ENCODE measurements at regions not wholly inside any gene's neighbourhood (a gene's known extent, or its start where the extent isn't known, plus 50 kb on each side); places are given as distances from the start of the nearest gene placed in this dataset.

DNA sequence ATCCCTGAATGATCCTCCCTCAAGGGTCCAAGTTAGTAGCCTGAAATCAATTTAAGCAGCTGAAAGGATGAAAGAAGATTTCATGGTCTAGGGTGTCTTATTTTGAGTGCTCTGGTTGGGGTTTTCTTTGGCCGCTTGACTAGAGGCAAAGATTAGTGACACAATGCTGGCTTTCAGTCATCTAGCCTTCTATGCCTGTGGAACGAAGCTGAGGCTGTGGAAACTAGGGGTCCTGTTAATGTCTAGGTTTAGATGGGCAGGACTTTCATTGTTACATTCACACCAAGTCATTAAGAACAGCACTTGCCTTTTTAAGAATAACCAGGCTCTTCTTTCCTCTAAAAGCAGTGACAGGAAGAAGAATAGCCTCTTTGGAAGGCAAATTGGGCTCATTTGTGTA lies 253.8 kb upstream of the E2F7 start:
- H3K9me3 Mint-ChIP-seq: no peaks in the 10 kb centered on the region
- H3K27ac Mint-ChIP-seq: no peak overlapping the region
- H3K4me1 Mint-ChIP-seq: no peaks in the 10 kb centered on the region
- no peak for DNase-seq
- no peak overlapping the region for H3K4me3 Mint-ChIP-seq
- ATAC-seq: no peak
- H3K27me3 Mint-ChIP-seq: peaks cover 20% of the 10 kb centered on the region
- H3K36me3 Mint-ChIP-seq (ENCODE audit: low read depth): no peaks in the 10 kb centered on the region

DNA sequence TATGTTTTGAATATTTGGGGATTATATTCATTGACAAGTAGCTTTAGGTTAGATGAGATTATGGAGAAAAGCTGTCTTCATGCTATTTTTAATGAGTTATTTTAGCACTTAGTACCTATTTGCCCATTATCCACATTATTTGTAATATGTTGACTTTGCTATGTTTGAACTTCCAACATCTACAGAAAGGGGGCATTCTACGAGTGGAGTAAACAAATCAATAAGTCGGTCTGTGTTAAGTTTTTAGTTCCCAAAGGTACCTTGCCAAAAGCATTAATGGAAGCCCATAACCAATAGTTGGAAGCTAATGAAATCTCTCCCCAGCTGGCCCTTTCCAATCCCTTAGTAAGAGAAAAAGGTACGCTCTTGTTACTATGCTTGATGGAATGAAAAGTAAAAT lies 250.0 kb upstream of the E2F7 start:
- no peak overlapping the region for H3K4me3 Mint-ChIP-seq
- DNase-seq: no peak
- no peaks in the 10 kb centered on the region for H3K36me3 Mint-ChIP-seq (ENCODE audit: low read depth)
- H3K4me1 Mint-ChIP-seq: no peaks in the 10 kb centered on the region
- no peak for ATAC-seq
- no peak overlapping the region for H3K27ac Mint-ChIP-seq
- H3K27me3 Mint-ChIP-seq: peaks cover under 1% of the 10 kb centered on the region
- no peaks in the 10 kb centered on the region for H3K9me3 Mint-ChIP-seq

DNA sequence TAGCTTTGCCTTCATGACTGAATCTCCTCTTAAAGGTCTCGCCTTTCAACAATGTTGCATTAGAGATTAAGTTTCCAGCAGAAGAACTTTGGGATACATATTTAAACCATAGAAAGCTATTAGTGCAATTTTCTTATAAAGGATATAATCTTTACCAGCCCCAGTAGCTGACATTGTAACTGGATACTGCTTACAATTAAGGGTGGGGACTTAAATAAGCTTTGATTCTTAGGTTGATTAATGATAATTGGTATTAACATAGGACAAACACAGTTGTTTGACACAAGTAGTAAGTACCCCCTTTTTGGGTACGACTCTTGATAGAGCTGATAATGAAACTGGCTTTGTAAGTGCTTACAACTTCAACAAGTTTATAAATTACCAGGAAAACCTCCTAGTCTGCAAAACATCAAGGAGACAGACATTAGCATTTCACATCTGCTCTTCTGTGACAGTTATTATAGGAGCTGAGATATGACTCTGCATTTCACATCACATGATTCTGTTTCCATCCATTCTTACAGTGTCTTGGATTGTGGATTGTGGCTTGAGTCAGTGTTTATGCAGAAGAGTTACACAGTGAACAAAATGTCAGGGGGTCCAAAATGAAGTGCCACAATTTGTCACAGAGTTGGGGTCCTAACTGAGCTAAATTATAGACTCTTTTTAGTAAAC lies 249.1 kb upstream of the E2F7 start:
- no peak for ATAC-seq
- Mint-ChIP-seq H3K27me3 (no peaks in the 10 kb centered on the region), H3K27ac (no peak overlapping the region), H3K4me3 (no peak overlapping the region), H3K4me1 (no peaks in the 10 kb centered on the region), H3K9me3 (no peaks in the 10 kb centered on the region), H3K36me3 (ENCODE audit: low read depth) (no peaks in the 10 kb centered on the region)
- DNase-seq: no peak

GRCh38 chr12:77308056-77308455 lies 242.7 kb upstream of the E2F7 start:
- H3K27me3 Mint-ChIP-seq: no peaks in the 10 kb centered on the region
- no peaks in the 10 kb centered on the region for H3K9me3 Mint-ChIP-seq
- H3K4me1 Mint-ChIP-seq: no peaks in the 10 kb centered on the region
- ATAC-seq (no peak), DNase-seq (no peak)
- H3K36me3 Mint-ChIP-seq (ENCODE audit: low read depth): no peaks in the 10 kb centered on the region
- H3K27ac Mint-ChIP-seq: no peak overlapping the region
- no peak overlapping the region for H3K4me3 Mint-ChIP-seq

DNA sequence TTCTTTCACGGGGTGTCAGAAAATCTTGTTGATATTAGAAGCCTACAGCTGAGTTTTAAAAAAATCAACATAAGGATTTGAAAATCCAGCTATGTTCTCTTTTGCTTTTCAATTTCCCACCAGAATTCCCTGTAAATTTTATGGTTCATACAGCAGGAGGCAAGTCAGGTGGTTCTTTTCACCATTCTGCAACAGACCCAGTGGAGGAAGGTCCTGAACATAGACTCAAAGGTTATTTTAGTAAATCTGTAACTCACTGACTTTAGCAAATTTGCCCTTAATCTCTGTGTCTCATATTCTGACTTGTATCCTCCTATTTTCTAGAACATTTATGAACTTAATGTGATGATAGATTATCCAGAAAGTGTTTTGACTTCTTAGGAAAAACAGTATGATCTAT lies 235.4 kb upstream of the E2F7 start:
- no peak overlapping the region for H3K4me3 Mint-ChIP-seq
- H3K36me3 Mint-ChIP-seq (ENCODE audit: low read depth): no peaks in the 10 kb centered on the region
- H3K27ac Mint-ChIP-seq: no peak overlapping the region
- no peak for ATAC-seq
- no peaks in the 10 kb centered on the region for H3K9me3 Mint-ChIP-seq
- H3K4me1 Mint-ChIP-seq: no peaks in the 10 kb centered on the region
- H3K27me3 Mint-ChIP-seq: no peaks in the 10 kb centered on the region
- no peak for DNase-seq

GRCh38 chr12:77299910-77300669 lies 234.7 kb upstream of the E2F7 start:
- Mint-ChIP-seq H3K4me1 (no peaks in the 10 kb centered on the region), H3K36me3 (ENCODE audit: low read depth) (no peaks in the 10 kb centered on the region), H3K27me3 (no peaks in the 10 kb centered on the region), H3K9me3 (no peaks in the 10 kb centered on the region), H3K27ac (no peak overlapping the region), H3K4me3 (no peak overlapping the region)
- ATAC-seq (no peak), DNase-seq (no peak)

- H3K4me1 Mint-ChIP-seq: no peaks in the 10 kb centered on the region
- H3K4me3 Mint-ChIP-seq: no peak overlapping the region
- no peaks in the 10 kb centered on the region for H3K36me3 Mint-ChIP-seq (ENCODE audit: low read depth)
- no peaks in the 10 kb centered on the region for H3K27me3 Mint-ChIP-seq
- no peak for ATAC-seq
- no peak for DNase-seq
- H3K9me3 Mint-ChIP-seq: no peaks in the 10 kb centered on the region
- no peak overlapping the region for H3K27ac Mint-ChIP-seq
Observed at GRCh38 chr12:77299001-77299400, 233.6 kb upstream of the E2F7 start.

DNA sequence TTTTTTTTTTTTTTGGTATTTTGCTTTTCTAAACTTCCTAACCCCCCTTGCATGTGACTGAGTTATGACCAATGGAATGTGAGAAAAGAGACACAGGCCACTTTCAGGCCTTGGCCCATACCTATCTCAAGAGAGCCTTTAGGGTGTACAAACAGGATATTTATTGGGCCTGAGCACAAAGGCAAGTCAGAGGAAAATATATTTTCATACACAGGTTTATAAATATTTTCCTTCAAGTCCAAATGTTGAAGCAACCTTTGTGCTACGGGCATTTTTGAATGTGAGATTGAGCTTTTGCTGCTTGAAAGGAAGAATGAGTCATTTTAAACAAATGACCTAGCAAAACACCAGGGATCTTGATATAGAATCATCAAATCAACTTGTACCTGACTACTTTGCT lies 228.6 kb upstream of the E2F7 start:
- no peak for DNase-seq
- Mint-ChIP-seq H3K27me3 (no peaks in the 10 kb centered on the region), H3K27ac (no peak overlapping the region), H3K4me3 (no peak overlapping the region), H3K9me3 (no peaks in the 10 kb centered on the region), H3K36me3 (ENCODE audit: low read depth) (no peaks in the 10 kb centered on the region), H3K4me1 (no peaks in the 10 kb centered on the region)
- ATAC-seq: no peak

- no peak overlapping the region for H3K27ac Mint-ChIP-seq
- H3K9me3 Mint-ChIP-seq: no peaks in the 10 kb centered on the region
- no peaks in the 10 kb centered on the region for H3K27me3 Mint-ChIP-seq
- DNase-seq (no peak), ATAC-seq (no peak)
- H3K36me3 Mint-ChIP-seq (ENCODE audit: low read depth): no peaks in the 10 kb centered on the region
- no peaks in the 10 kb centered on the region for H3K4me1 Mint-ChIP-seq
- no peak overlapping the region for H3K4me3 Mint-ChIP-seq
Observed at GRCh38 chr12:77274926-77275325, 209.6 kb upstream of the E2F7 start.

DNA sequence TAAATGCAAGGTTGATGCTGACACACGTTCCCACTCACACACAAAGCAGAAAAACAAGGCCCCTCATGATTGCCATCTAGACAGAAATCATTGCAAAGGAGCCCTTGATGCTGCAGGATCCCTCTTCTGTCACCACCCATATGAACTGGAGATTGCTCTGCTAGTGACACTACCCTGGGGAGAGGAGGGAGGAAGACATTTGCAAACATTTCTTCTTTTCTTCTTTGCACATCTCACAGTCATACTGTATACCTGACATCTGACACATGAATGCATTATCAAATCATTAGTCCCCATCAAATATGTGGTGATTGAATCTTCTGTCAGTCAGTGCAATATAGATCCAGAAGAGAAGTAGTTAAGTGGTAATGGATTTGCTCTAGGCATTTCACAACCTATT lies 208.5 kb upstream of the E2F7 start:
- ATAC-seq: no peak
- Mint-ChIP-seq H3K9me3 (no peaks in the 10 kb centered on the region), H3K4me1 (no peaks in the 10 kb centered on the region), H3K36me3 (ENCODE audit: low read depth) (no peaks in the 10 kb centered on the region), H3K27ac (no peak overlapping the region), H3K4me3 (no peak overlapping the region), H3K27me3 (no peaks in the 10 kb centered on the region)
- DNase-seq: no peak

DNA sequence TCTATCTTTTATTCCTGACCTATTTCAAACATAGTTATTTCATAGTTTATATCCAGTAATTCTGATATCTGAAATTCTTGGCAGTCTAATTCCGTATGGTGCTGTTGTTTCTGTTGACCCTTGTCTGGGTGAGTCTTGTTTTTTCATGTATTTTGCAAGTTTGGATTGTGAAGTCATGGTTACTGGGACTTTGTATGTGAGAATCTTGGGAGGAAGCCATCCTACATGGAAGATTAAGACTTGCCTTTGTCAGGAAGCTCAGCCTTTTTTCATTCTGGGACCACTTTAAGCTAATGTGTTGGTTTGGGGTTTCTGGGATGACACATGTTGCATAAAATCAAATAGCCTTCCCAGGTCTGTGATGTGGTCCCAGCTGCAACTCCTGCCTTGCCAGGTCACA lies 191.6 kb upstream of the E2F7 start:
- Mint-ChIP-seq H3K4me3 (no peak overlapping the region), H3K27me3 (no peaks in the 10 kb centered on the region), H3K9me3 (no peaks in the 10 kb centered on the region), H3K36me3 (ENCODE audit: low read depth) (no peaks in the 10 kb centered on the region), H3K4me1 (no peaks in the 10 kb centered on the region), H3K27ac (no peak overlapping the region)
- ATAC-seq (no peak), DNase-seq (no peak)

DNA sequence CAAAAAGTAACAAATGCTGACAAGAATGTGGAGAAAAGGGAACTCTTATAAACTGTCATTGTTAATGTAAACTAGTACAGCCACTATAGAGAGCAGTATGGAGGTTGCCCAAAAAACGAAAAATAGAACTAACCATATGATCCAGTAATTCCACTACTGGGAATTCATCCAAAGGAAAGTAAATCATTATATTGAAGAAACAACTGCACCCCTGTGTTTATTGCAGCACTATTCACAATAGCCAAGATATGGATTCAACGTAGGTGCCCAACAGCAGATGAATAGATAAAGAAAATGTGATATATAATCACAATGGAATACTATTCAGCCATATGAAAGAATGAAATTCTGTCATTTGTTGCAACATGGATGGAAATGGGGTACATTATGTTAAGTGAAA lies 188.0 kb upstream of the E2F7 start:
- H3K9me3 Mint-ChIP-seq: no peaks in the 10 kb centered on the region
- no peak overlapping the region for H3K27ac Mint-ChIP-seq
- no peak for DNase-seq
- ATAC-seq: no peak
- H3K36me3 Mint-ChIP-seq (ENCODE audit: low read depth): no peaks in the 10 kb centered on the region
- no peak overlapping the region for H3K4me3 Mint-ChIP-seq
- H3K4me1 Mint-ChIP-seq: no peaks in the 10 kb centered on the region
- no peaks in the 10 kb centered on the region for H3K27me3 Mint-ChIP-seq

GRCh38 chr12:77251799-77252198 lies 186.4 kb upstream of the E2F7 start:
- Mint-ChIP-seq H3K27me3 (no peaks in the 10 kb centered on the region), H3K4me3 (no peak overlapping the region), H3K9me3 (no peaks in the 10 kb centered on the region), H3K36me3 (ENCODE audit: low read depth) (no peaks in the 10 kb centered on the region), H3K27ac (no peak overlapping the region), H3K4me1 (no peaks in the 10 kb centered on the region)
- ATAC-seq (no peak), DNase-seq (no peak)

GRCh38 chr12:77249892-77250291 lies 184.5 kb upstream of the E2F7 start:
- DNase-seq: no peak
- H3K27me3 Mint-ChIP-seq: no peaks in the 10 kb centered on the region
- no peaks in the 10 kb centered on the region for H3K4me1 Mint-ChIP-seq
- H3K36me3 Mint-ChIP-seq (ENCODE audit: low read depth): no peaks in the 10 kb centered on the region
- no peak overlapping the region for H3K4me3 Mint-ChIP-seq
- ATAC-seq: no peak
- no peak overlapping the region for H3K27ac Mint-ChIP-seq
- peaks cover under 1% of the 10 kb centered on the region for H3K9me3 Mint-ChIP-seq

GRCh38 chr12:77248036-77248435 lies 182.7 kb upstream of the E2F7 start:
- Mint-ChIP-seq H3K9me3 (peaks cover 4% of the 10 kb centered on the region), H3K4me3 (no peak overlapping the region), H3K27me3 (no peaks in the 10 kb centered on the region), H3K27ac (no peak overlapping the region), H3K4me1 (no peaks in the 10 kb centered on the region), H3K36me3 (ENCODE audit: low read depth) (no peaks in the 10 kb centered on the region)
- ATAC-seq: no peak
- no peak for DNase-seq
